ENCODE measurements at regions not wholly inside any gene's neighbourhood (a gene's known extent, or its start where the extent isn't known, plus 50 kb on each side); places are given as distances from the start of the nearest gene placed in this dataset.
"Not testable (repeated sequence)": the region's sequence is repeated elsewhere in the genome, so short reads cannot be mapped to it uniquely, and the experiment has no call there.

- DNase-seq = not testable (repeated sequence)
Observed at GRCh38 chr4:8673106-8673505, 80.5 kb downstream of the CPZ start.

- no peak for DNase-seq
Observed at GRCh38 chr4:8672486-8672885, 79.9 kb downstream of the CPZ start.

- DNase-seq = no peak
Observed at GRCh38 chr4:8671712-8672290, 79.2 kb downstream of the CPZ start.

All from activated CD8-positive, alpha-beta memory T cell treated with anti-CD3 and anti-CD28 coated beads for 24 hours (primary cell).